ENCODE measurements at regions not wholly inside any gene's neighbourhood (a gene's known extent, or its start where the extent isn't known, plus 50 kb on each side); places are given as distances from the start of the nearest gene placed in this dataset.
"Not testable (repeated sequence)": the region's sequence is repeated elsewhere in the genome, so short reads cannot be mapped to it uniquely, and the experiment has no call there.

DNA sequence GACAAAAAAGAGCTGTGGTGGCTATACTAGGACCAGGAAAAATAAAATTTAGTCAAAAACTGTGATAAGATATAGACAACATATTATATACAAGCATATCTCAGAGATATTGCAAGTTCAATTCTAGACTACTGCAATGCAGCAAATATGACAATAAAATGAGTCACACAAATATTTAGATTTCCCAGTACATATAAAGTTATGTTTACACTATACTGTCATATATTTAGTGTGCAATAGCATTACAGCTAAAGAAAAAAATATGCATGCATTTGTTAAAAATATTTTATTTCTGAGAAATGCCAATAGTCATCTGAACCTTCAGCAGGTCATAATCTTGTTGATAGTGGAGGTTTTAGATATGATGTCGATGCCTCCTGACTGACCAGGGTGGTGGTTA is 72.1 kb downstream of the AKR1C4 start:
- DNase-seq = no peak

GRCh38 chr10:5269791-5270190 is 73.2 kb downstream of the AKR1C4 start:
- no peak for DNase-seq

DNA sequence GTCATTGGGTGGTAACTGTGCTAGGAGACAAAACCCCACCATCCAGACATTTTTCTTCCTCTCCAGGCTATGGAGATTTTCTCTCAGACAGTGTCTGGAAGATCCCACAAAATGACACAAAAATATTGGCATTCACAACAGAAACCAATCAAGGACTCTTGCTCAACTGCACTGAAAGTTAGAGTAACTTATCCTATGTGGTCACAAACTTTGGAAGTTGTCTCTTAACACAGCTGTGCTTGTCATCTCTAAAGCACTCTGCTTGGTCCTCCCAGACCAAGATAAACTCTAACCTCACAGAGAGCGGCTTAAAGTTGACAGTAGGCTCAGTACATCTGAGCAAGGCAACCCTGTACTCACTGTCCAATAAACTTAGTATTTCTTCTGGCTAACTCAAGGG is 74.9 kb downstream of the AKR1C4 start:
- DNase-seq = no peak

- DNase-seq = no peak
Observed at GRCh38 chr10:5272065-5272803, 75.6 kb downstream of the AKR1C4 start.

DNA sequence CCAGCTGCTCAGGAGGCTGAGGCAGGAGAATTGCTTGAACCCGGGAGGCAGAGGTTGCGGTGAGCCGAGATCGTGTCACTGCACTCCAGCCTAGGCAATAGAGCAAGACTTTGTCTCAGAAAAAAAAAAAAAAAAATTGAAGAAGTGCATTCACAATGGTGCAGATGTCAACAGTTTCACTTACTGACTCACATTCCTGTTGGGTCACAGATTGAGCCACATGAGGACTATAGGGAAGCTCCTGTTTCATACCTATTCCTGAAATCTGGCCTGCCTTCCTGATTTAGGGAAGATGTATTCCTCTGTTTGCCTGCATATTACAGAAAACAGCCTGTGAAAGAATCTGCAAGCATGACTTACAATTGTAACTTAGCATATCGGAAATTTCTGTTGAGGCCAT is 78.2 kb downstream of the AKR1C4 start:
- DNase-seq = no peak

DNA sequence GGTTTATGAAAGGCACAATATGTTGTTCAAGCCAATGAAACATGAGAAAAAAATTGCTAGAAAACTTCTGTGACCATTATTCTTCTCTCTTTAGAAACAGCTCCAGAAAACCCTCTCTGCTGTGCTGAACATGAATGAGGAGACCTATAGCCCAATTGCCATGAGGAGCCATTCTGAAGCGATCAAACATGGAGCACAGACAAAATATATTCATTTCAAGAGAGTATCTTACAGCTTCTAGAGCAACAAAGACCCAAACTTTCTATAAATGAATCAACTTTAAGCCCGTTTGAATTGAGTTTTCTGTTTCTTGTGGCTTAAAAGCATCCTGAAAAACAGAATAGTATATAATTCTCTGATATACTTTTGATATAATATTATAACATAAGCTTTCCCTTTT is 83.4 kb upstream of the UCN3 start:
- no peak for DNase-seq

DNA sequence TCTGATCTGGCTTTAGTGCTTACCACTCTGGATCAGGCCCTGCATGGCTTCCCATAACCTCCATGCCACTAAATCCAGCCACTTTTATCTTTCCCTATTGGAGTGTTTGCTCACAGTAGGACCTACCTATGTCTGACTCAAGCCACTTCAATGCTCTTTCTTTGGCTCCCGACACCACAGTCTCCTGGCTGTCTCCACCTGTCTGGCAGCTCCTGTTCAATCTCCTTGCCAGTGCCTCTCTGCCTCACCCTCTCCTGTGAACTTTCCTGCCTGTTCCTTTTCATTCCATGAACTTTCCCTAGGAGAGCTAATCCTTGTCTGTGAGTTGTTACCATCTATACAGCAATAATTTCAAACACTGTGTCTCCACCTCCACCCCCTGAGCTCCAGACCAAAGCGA is 82.6 kb upstream of the UCN3 start:
- no peak for DNase-seq

DNA sequence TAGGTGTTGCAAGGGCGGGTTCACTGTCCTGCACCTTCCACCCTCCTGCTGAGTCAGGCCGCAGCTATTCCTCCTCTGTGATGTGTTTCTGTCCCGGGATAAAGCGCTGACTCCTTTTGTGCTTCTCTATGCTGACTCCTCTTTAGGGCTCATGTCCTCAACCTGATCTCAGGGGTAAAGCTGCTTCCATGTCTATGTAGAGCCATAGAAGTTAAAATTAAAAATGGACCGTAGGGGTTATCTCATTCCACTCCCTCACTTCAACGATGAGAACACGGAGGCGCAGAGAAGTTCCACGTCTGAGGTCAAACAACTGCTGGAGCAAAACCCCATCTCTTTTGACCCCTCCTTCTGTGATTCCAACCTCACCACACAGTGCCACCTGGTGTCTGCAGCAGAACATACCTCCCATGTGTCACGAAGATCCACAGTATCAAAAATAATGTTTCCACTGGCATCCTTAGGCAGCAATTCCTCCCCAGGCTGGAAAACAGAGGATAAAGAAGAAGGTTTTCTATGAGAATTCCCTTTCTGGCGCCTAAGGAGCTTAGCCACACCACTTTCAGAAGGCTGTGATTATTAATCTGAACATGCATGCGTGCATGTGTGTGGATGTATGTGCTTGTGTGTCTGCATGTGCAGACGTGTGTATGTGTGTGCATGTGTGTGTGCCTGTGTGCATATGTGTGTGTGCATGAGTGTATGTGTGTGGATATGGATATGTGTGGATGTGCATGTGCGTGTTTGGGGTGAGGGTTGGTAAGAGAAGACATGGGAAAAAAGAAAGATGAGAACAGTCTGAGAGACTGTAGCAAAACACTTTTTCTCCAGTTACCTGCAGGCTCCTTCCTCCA is 81.2 kb upstream of the UCN3 start:
- DNase-seq = peak; percentile 59

GRCh38 chr10:5284311-5285057 is 80.3 kb upstream of the UCN3 start:
- peak; percentile 59 for DNase-seq

DNA sequence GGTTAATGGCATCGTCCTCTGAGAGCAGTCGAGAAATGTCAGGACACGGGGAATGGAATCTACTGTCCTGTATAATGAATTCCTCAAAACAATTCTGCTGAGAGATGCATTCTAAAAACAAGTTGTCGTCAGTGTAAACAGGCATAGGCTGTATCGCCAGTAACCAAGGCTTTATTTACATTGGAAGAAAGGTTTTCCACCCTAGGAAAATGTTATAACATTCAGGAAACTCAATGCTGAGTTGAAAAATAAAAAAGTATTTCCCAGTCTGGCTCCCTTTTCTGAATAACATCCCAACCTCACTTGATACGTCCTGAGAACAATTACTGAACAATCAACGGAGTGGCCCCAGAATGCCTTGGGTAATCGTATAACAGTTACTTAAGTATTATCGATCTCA is 79.6 kb upstream of the UCN3 start:
- DNase-seq = no peak

DNA sequence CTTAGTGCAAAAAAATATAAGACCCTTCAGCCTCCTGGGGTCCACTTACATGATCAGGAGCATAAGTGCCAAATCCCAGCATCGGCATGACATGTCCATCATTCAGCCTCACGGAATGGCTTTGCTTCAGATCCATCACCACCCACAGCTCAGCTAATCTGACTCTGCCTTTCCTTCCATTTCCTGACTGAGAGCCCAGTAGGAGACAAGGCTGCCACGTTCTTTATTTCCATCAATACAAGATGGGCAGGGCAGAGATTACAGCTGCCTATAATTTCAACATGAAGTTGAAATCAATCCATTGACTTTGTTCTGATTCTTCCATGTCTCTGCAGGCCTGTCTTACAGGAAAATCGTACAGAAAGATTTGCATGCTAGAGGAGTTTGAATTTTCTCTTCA is 76.4 kb upstream of the UCN3 start:
- DNase-seq = no peak

GRCh38 chr10:5289228-5289627 is 75.5 kb upstream of the UCN3 start:
- not testable (repeated sequence) for DNase-seq

GRCh38 chr10:5291501-5292195 is 73.1 kb upstream of the UCN3 start:
- DNase-seq = peak; percentile 81

DNA sequence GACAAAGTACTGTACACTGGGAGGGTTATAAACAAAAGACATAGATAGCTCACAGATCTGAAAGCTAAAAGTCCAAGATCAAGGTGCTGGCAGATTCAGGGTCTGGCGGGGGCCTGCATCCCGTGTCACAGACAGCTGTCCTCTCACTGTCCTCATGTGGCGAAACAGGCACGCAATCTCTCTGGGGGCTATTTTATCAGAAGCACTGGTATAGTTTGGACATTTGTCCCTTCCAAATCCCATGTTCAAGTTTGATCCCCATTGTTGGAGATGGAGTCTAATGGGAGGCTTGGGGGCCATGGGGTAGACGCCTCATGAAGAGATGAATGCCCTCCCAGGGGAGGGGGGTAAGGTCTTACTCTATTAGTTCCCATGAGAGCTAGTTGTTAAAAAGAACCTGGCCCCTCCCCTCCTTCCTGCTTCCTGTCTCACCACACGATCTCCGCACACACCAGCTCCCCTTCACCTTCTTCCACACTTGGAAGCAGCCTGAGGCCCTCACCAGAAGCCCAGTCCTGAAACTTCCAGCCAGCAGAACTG is 72.5 kb upstream of the UCN3 start:
- DNase-seq = peak; percentile 51

GRCh38 chr10:5292970-5293369 is 71.8 kb upstream of the UCN3 start:
- not testable (repeated sequence) for DNase-seq

GRCh38 chr10:5293691-5294550 is 70.8 kb upstream of the UCN3 start:
- DNase-seq = peak; percentile 74

DNA sequence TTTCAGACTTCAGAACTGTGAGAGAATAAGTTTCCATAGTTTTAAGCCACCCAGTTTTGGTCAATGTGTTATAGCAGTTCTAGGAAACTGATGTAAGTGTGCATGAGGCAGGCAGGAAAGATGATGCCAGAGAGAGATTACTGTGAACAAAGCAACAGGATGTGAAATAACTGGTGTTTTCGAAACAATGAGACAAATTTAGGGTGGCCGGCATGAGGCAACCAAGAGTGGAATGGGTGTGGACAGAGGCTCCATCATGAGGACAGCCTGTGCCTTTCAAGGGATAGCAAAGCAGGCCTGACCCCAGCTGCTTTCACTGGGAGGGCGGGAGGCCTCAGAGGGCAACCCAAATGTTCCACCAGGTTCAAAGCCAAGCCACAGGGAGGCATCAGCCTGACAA is 67.3 kb upstream of the UCN3 start:
- peak; percentile 61 for DNase-seq

DNA sequence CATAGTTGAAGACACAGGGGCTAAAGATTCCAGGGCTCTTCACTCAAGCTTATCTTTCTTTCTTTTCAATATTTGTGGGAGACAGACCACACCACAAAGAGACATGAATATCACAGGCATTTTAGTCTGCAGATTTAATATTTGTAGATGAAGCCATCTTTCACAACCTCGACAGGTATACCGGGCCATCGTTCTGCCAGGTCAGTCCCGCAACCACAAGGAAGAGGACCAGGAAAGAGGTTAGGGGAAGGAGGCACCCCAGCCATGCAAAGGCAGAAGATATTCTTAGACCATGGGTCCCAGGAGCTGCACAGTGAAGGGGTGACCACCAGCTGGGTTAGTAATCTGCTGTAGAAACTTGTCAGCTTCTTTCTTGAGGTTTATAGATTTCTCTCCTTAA is 66.8 kb upstream of the UCN3 start:
- no peak for DNase-seq

DNA sequence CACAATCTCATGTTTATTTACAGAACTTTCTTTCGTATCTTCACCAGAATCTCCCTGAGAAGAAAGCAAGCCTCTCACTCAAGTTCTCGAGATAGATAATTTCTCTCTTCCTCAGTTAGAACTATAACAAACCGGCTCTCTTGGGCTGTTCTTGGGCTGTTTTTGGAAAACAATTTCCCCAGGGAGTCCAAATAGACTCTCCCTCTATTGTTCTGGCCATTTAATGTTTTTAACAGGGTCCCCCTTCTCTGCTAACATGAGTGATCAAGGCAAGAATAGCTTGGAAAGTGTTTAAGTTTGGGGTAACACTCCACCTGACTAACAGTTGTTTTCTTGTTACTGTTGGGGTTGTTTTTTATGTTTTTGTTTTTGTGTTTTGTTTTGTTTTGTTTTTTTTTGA is 64.8 kb upstream of the UCN3 start:
- DNase-seq = no peak

- DNase-seq = no peak
Observed at GRCh38 chr10:5303504-5303903, 61.3 kb upstream of the UCN3 start.

DNA sequence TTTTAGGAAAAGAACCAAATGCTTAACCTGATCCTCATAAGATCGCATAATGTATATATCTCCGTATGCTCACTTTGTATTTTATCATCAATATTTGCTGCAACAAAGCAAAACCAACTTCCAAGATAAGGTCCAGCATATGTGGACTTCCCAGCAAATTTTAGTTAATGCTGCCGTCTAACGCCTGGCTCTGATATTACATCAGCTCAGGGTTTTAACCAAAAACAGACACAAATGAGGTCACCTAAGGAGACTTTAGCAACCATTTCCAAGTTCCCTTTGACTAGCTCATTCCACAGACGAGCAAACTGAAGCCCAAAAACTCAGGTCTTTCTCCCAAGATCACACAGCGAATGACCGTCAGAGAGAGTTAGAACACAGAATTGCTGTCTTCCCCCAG is 59.4 kb upstream of the UCN3 start:
- DNase-seq = no peak

DNA sequence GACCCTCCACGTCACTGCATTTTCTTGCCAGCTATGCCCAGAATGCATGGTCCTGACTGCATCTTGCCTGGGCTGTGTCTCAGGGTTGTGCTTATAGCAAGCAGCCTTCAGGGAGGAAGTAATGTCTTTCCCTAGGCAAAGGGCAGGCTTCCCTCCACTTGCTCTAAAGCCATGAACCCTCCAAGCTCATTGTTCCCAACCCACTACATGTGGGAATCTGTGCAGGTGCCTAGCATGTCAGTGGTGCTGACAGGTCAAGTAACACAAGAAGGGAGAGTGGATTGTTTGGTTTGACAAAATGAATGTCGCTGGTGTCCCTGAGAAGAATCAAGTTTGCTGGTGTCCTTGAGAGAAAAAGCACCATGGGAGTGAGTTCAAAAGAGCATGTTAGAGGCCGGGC is 53.9 kb upstream of the UCN3 start:
- no peak for DNase-seq
